Bronchial epithelial cell (primary cell): ENCODE measurements at regions not wholly inside any gene's neighbourhood (a gene's known extent, or its start where the extent isn't known, plus 50 kb on each side); places are given as distances from the start of the nearest gene placed in this dataset.

ENCODE experiments used
- DNase-seq: peaks from one replicate; pipeline ENCODE4 v3.0.0-alpha.2; 2010; ENCODE audit warnings: low read depth
- FAIRE-seq: peaks from 2 replicates; lab custom pipeline; 2011; peaks lifted over from hg19 to GRCh38; lab: Jason Lieb, UNC
- H3K27me3 ChIP-seq: 2 replicates; pipeline ENCODE4 v1.5.1; 2011; ENCODE audit warnings: low read length; ENCODE audit not compliant: control insufficient read depth, insufficient read depth
- H3K36me3 ChIP-seq: 2 replicates; pipeline ENCODE4 v1.5.1; 2011; ENCODE audit warnings: low read length; ENCODE audit not compliant: control insufficient read depth, insufficient read depth
- H3K4me3 ChIP-seq: 2 replicates; pipeline ENCODE4 v1.5.1; 2011; ENCODE audit warnings: mild to moderate bottlenecking, low read depth, low read length, control low read depth
- CTCF ChIP-seq: IDR thresholded peaks from 2 replicates; pipeline ENCODE4 v1.5.1; 2011; ENCODE audit warnings: mild to moderate bottlenecking, moderate library complexity, low read length, control low read depth, inconsistent platforms; ENCODE audit not compliant: insufficient read depth, severe bottlenecking

DNA sequence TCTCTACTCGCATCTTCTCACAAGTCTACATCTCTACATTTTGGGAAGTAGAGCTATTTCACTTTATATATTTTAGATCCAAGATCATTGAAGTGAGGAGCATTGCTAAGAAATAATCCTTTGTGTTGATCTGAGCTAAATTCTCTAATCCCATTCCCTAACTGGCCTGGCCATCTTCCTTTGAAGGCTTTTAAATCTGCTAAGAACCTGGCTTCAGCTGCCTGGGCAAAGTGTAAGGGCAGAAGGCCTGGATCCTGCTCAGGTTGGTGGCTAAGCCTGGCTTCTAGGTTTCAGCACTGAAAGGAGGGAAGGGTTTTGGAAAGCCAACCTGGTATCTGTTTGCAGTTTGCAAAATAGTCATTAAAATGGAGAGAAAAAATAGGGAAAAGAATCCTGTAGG, 167.6 kb downstream of the BRINP2 start:
- no peaks in the 10 kb centered on the region for H3K36me3 ChIP-seq
- H3K27me3 ChIP-seq: no peaks in the 10 kb centered on the region
- no peak for TF ChIP-seq CTCF
- H3K4me3 ChIP-seq: no peak overlapping the region
- FAIRE-seq: no peak
- DNase-seq: no peak

GRCh38 chr1:177334903-177335302, 164.1 kb downstream of the BRINP2 start:
- no peak for TF ChIP-seq CTCF
- Histone ChIP-seq H3K36me3 (no peaks in the 10 kb centered on the region), H3K4me3 (no peak overlapping the region), H3K27me3 (no peaks in the 10 kb centered on the region)
- no peak for DNase-seq
- no peak for FAIRE-seq

DNA sequence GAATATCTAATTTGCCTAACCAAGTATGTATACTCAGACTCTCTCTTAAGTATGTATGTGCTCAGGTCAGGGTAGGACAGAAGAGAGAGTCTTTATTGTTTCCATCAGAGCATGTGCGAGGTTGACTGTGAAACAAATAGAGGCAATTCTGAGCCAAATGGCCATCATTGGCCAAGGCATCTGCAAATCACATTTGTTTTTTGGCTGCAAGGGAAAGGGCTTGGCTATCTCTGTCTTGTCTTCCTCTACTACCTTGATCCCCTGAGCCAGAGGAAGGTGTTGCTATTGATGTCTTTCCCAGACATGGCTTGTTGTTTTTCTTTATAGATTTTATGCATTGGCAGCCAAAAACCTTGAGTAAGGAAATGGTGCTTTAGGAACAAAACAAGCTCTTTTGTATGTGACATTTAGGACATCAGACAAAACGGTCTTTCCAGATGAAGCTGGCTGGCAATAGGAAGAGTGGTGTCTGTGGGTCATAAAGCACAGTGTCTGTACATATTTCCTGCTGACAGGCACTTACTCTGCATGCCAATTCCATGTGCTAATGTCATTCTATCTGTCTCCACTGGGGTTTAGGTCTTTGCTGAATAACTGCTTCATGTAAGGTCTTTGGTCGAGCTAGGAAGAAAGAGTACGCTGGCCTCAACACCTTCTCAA, 163.3 kb downstream of the BRINP2 start:
- no peak overlapping the region for H3K4me3 ChIP-seq
- DNase-seq (peak; percentile 44), FAIRE-seq (no peak)
- no peaks in the 10 kb centered on the region for H3K36me3 ChIP-seq
- no peaks in the 10 kb centered on the region for H3K27me3 ChIP-seq
- no peak for TF ChIP-seq CTCF
